Left colon (tissue), 2 donors: ENCODE measurements at regions not wholly inside any gene's neighbourhood (a gene's known extent, or its start where the extent isn't known, plus 50 kb on each side); places are given as distances from the start of the nearest gene placed in this dataset.
"Not testable (repeated sequence)": the region's sequence is repeated elsewhere in the genome, so short reads cannot be mapped to it uniquely, and the experiment has no call there.

ENCODE experiments used
- ATAC-seq: fragments of 200-7000 bp; cut with Tn5 transposase; one replicate; pipeline ENCODE4 v1.9.1; 2020; ENCODE audit warnings: mild to moderate bottlenecking, moderate library complexity
- DNase-seq, 2 donors: peaks; one replicate each; pipeline ENCODE4 v3.0.0-alpha.2; 2020
- intact Hi-C, 2 donors: fragments of 100-400 bp; cut with DNase I in 1 of 2; cut with micrococcal nuclease in 1 of 2; formaldehyde crosslinking; loops; one replicate each; pipeline versions ENCODE4 v1.11.2 to v1.14.0; 2022; cut with DNase I, micrococcal nuclease
- donor health status: DM: no; HTN: no; CAD: no.
- donor health status: DM: yes; HTN: yes; CAD: no.

DNA sequence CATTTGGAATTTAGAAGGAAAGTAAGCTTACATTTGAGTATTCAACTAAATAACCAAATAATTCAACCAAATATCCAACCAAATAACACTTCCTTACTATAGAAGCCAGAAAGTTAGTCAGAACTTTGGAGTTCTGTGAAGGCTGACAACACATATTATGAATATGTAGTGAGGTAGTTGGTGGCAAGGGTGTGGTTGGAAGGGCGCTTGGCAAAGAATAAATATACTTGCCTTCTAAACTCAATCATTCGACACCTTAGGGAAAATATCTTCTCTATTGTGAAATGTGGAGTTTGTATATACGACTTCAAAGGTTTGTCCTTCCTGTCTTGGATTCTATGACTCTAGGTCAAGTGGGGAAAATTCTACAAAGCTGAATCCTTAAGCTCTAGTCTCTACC, 111.7 kb upstream of the OSTN start:
- intact Hi-C loops: no loop called here
- ATAC-seq (no peak), DNase-seq (no peak)

DNA sequence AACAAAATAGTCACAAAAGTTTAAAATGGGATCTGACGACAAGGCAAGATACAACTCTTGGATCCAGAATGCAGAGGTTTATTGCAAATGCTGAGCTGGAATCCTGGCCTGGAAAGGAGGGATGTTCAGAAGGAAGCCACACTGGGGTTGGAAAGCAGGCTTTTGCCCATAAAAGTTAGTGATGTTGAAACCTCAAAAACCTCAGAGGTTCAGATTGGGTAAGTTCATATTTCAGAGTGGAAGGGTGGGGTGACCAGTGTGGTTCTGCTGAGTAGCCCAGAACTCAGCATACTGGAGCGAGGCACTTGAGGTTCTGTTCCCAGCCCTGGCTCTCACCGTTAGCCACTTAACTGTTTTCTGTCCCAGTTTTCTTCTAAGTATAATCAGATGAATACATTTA, 114.0 kb upstream of the OSTN start:
- ATAC-seq (no peak), DNase-seq (no peak)
- intact Hi-C loops: no loop called here

DNA sequence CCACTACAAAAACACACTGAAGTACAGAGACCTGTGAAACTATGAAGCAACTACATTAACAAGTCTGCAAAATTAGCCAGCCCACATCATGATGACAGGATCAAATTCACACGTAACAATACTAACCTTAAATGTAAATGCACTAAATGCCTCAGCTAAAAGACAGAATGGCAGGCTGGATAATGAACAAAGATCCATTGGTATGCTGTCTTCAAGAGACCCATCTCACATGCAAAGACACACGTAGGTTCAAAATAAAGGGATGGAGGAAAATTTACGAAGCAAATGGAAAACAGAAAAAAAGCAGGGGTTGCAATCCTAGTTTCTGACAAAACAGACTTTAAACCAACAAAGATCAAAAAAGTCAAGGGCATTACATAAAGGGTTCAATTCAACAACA, 120.1 kb upstream of the OSTN start:
- ATAC-seq, intact Hi-C loops, DNase-seq: not testable (repeated sequence)

DNA sequence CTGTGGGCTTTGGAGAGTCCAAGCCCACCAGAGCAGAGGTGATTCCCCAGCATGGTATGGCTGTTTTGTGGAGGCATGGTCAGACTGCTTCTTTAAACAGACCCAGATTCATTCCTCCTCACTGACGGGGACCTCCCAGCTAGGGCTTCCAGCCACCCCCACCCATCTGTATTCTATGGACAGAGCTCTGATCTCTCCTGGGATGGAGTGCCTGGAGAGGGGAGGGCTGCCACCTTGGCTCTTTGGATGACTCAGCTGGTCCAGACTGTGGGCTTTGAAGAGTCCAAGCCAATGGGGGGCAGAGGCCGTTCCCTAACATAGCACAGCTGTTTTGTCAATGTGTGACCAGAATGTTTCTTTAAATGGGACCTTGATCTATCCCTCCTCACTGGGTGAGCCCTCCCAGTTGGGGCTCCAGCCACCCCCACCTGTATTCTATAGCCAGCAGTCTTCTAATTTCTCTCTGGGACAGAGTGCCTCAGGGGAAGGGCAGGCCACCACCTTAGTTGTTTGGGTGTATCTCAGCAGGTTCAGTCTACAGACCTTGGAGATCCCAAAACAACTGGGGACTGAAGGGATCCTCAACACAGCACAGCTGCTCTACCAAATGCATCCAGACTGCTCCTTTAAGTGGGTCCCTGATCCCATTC, 122.0 kb upstream of the OSTN start:
- intact Hi-C loops: no loop called here
- ATAC-seq (no peak), DNase-seq (no peak)

DNA sequence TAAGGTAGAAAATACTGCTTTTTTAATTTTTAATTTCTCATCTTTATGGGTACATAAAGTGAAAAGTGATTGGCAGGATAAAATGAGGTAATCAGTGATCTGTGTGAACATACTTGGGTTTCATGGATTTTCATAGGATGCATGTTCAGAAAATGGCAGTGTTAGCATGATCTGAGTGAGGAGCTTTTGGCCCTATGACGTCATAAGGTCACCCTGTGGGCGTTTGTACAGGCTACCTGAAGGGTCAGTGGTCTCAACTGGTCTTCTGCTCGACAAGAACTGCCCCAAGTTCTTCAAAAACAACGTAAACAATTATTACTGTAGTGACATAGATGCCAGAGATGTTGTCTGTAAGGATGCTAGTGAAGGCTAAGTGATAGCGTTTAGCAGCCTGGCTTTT, 124.5 kb upstream of the OSTN start:
- no peak for DNase-seq
- ATAC-seq: no peak

DNA sequence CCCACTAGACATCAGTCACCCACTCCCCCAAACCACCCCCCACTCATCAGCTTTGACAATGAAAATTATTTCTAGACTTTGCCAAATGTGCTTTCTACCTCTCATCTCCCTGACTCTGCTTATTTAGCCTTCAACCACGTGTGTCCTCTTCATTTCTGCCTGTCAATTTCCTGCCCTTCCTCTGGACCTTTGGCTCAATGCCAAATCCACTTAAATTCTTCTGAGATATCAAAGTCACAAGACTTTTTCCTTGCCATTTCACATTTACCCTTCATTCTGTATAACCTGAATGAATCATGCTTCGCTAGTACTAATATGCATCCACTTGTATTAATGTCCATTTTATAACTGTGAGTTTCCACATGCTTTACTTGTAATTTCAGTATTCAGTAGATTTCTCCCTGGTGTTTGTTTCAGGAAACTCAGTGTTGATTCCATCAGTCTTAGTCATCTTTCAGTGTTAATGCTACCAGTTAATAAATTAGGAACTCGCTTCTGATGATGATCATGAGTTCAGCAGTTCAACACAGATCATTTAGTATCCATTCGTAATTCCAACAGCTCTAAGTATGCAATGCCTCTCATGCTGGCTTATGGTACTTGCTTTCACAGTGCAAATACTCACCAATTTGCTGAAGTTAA, 128.2 kb upstream of the OSTN start:
- DNase-seq (no peak), ATAC-seq (no peak)
- intact Hi-C loops: no loop called here

More for the DNA sequence above, 124.5 kb upstream of the OSTN start:
- intact Hi-C loops: no loop called here

DNA sequence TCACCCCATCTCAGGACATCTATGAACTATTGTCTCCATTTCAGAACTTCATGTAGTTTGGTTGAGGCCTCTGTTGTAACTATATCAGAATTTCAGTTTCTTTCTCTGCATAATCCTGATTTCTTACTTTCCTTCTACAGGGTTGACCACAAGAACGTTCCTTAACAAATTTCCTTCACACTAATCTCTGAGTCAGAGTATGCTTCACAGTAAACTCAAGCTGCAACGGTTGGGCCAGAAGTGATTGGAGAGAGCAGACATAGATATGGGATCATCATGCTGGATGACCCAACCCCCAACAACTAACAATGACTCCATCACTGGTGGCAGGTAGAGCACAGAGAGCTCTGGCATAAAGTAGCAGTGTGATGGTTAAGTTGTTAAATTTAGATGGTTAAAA, 128.8 kb upstream of the OSTN start:
- intact Hi-C loops: no loop called here
- no peak for ATAC-seq

DNA sequence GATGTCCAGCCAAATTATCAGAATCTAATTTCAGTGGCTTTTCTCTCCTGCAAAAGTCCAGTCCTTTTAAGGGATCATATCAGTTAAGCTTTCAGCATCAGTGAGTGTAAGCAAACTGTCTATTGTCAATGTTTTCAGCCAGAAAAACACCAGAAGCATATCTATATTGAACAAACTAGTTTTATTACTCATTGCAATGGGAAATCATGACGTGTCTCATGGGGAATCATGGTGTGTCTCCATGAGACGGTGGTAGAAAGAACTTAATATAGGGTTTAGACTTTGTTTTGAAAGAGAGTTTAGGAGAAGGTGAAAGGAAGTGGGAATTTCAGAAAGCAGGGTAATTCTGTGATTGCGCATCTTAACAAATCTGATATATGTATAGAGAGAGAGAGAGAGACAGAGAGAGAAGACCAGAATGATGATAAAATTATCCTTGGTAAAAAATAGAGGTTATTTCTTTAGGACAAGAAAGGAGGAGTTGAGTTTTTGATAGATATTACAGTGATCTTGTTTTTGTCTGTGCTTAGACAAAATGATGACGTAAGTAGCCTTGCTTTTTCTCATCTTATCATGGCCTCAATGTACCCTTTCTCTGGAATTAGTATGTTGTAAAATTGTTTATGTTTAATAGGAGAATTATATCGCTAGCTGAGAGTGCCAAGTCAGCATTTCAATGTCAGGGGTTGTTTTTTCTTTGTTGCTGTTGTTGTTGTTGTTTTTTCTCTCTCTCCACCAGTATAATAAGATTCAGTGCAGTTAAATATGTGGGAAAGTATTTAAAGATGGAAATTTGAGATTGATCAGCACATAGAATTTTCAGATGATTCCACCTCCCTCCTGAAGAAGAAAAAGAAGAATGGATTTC, 129.9 kb upstream of the OSTN start:
- no peak for ATAC-seq
- no peak for DNase-seq
- intact Hi-C loops: no loop called here

More for the DNA sequence above, 128.8 kb upstream of the OSTN start:
- no peak for DNase-seq

DNA sequence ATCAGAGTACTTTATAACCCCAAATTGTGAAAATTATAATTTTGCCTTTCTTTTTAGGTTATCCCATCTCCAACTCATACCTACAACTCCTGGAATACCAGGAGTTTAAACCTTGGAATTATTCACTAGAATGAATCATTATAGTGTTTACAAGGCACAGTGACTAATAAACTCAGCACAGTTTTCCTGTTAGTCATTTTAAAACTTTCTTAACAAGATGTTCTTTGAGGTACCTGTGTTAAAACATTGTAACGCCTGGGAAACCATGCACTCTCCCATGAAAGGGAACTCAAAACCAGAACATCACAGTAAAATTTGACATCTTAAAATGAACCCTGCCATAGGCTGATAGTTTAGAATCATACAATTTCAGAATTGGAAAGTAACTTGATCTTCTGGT, 132.4 kb upstream of the OSTN start:
- ATAC-seq (no peak), DNase-seq (no peak)
- intact Hi-C loops: no loop called here

DNA sequence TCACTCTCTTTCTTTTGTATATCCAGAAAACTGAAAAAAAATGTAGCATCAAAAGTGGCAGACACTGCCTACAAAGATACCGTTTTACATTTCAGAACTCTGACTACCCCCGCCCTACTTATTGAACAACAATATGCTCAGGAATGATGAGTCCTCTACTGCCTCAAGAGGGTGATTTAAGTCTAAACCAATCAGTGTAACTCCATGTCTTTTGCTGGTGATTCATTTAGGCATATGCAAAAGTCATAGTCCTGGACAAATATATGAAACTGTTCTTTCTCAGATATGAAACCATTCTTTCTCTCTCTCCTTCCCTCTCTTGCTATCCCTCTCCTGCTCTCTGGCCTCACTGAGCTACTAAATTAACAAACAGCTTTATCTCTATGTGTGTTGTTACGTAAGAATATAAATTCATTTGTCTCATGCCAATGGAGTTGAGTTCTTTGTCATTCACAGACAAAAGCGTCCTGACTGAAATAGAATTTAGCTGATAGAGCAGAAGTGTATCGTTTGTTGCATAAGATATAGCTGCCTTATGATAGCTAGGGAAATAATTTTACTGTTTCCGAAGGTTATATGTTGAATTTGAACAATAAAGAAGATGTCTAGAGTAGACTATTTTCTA, 133.7 kb upstream of the OSTN start:
- no peak for DNase-seq
- intact Hi-C loops: no loop called here
- no peak for ATAC-seq

DNA sequence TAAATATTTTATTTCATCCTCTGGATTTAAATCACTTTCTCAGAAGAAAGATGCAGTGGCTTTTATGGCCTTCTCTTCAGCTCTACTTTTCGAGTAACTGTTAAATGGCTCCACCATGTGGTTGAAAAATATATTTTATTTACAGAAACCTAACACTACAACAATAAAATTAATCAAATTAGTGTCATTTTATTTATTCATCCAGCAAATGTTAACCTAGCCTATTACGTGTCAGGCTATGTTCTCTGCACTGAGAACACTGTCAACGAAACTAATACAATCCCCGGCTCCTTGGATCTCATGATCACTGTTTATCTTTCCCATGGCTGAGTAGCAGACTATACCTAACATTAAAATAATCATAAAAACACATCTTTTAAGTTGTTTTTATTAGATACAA, 148.0 kb upstream of the OSTN start:
- DNase-seq (no peak), ATAC-seq (no peak)

DNA sequence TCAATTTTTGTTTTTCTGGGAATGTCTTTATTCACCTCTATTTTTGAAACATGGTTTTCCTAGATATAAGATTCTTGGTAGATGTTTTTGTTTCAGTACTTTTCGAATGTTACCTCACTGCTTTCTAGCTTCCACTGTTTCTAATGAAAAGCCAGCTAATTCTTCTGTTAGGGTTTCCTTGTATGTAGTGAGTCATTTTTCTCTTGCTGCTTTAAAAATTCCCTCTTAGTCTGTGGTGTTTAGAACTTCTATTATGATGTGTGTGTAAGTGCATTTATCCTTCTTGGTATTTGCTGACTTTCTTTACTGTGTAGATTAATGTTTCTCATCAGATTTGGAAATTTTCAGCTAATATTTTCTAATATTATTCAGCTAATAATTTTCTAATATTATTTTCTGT, 151.1 kb upstream of the OSTN start:
- intact Hi-C loops: no loop called here
- ATAC-seq: no peak
- DNase-seq: no peak

More for the DNA sequence above, 148.0 kb upstream of the OSTN start:
- intact Hi-C loops: loop anchor here in 1 of 2 donors (5.0 to 10.0 kb wide), 2 partner anchors 166 to 349 kb away; no protein-coding TSS in a partner anchor

DNA sequence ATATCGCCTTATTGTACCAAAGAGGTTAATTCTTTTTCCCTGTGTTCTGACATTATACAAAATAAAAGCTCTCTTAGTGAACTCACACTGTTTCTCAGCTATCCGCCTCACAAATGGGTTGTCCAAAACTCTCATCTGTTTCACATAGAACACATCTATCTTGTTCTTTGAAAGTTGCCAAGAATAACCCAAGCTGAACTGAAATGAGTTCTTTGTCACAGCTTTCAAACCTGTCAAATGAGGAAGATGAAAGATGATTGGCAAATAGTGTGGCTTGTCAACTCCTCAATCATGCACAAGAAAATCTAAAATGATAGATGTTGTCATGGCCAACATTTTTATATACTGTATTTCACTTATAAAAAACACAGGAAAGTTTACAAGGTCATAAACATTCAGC, 168.1 kb upstream of the OSTN start:
- ATAC-seq (no peak), DNase-seq (no peak)
- intact Hi-C loops: no loop called here

DNA sequence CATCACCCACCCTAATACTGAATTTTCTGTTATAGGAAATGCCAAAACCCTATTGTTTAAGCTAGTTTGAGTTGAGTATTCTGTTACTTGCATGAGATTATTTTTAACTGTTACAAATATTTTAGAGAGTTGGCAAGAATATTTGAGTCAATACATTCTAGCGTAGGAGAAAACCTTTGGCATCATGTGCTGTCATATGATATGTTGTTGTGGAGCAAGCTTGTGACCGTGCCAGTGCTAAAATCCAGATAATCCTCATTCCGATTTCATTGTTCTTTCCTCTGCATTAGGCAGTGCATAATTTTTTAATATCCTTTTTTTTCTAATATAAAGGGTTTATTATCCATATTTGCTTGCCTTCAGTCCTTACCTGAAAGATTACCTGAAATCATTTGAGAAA, 168.0 kb upstream of the GMNC start:
- no peak for DNase-seq
- ATAC-seq: no peak
- intact Hi-C loops: no loop called here

DNA sequence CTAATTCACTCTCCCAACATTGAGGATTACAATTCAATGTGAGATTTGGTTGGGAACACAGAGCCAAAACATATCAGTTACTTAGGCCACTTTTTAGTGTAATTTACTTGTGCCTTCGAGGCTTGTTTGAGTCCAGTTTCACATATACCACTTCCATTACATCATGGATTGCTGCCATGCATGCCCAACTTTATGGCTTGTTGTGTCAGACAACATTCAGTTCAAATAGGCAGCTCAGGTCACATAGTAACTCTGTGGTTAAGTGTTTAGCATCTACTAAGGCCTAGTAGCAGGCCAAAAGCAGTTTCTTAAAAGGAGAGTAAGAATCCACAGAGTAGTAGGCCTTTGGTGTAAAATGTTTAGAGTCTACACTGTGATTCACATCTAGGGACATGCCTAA, 164.3 kb upstream of the GMNC start:
- DNase-seq (no peak), ATAC-seq (no peak)
- intact Hi-C loops: no loop called here

DNA sequence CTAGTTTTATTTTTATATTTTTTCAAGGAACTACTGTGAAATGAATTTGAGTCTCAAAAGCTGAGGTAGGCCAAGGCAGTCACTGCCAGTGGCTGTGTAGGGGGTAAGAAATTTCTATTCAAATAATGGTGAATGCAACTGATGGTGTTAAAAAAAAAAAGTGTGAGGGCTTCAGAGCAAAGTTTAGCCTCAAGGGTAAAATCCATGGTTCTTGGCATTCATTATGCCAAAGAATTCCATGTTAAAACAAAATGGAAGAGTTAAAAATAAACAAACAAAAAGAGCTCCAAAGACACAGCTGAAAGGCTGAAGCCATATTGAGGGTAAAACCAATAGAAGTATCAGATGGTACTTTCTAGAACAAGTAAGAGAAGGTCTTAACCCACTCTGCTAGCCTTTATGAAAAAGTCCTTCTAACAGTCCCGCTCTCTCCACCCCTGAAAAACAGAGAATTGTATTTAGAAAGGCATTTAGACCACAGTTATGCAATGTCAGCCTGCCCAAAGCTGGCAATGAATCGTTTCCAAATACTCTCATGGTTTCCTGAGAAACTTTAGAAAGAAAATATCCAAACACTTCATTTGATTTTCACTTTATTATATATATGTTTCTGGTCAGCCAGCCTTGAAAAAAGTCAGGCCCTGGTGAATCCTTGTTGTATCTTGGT, 158.4 kb upstream of the GMNC start:
- ATAC-seq (no peak), DNase-seq (no peak)
- intact Hi-C loops: no loop called here

DNA sequence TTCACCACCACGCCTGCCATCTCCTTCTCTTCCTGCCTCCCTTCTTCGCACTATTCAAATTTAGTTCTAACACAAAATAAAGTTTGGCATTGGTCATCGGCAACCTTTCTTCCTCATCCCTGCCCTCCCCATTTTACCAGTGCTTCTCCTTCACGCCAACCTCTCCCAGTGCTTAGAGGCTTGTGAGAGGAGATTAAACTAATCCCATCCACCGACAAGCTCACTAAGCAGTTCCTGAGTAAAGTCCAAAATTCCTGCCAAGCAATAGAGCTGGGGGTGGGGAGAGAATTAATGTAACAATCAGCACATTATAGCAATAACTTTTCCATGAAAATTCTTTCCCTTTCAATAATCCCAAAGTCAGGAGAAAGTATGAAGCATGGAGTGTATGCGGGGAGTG, 157.4 kb upstream of the GMNC start:
- DNase-seq: no peak

DNA sequence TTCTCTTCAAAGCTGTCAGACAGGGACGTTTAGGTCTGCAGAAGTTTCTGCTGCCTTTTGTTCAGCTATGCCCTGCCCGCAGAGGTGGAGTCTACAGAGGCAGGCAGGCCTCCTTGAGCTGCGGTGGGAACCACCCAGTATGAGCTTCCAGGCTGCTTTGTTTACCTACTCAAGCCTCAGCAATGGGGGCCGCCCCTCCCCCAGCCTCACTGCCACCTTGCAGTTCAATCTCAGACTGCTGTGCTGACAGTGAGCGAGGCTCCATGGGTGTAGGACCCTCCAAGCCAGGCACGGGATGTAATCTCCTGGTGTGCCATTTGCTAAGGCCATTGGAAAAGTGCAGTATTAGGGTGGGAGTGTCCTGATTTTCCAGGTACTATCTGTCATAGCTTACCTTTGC, 153.5 kb upstream of the GMNC start:
- ATAC-seq, intact Hi-C loops, DNase-seq: not testable (repeated sequence)

More for the DNA sequence above, 157.4 kb upstream of the GMNC start:
- ATAC-seq: no peak
- intact Hi-C loops: no loop called here

DNA sequence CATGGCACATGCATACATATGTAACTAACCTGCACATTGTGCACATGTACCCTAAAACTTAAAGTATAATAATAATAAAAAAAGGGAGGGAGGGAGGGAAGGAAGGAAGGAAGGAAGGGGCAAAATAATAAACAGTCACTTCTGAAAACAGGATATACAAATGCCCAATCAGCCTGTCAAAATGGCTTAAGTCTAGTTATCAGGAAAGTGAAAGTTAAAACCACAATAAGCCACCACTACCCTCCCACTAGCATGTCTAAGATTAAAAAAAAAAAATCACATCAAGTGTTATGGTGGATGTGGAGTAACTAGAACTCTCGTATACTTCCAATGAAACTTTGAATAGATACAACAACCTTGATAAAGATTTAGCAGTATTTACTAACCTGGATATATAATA, 145.6 kb upstream of the GMNC start:
- ATAC-seq (no peak), DNase-seq (no peak)
- intact Hi-C loops: no loop called here
